HG03460 (cell line): ENCODE measurements at regions not wholly inside any gene's neighbourhood (a gene's known extent, or its start where the extent isn't known, plus 50 kb on each side); places are given as distances from the start of the nearest gene placed in this dataset.
"Not testable (repeated sequence)": the region's sequence is repeated elsewhere in the genome, so short reads cannot be mapped to it uniquely, and the experiment has no call there.

Source experiments
- ATAC-seq: cut with Tn5 transposase; IDR thresholded peaks from one replicate; pipeline ENCODE4 v1.9.1; 2021; ENCODE audit not compliant: unreplicated experiment

DNA sequence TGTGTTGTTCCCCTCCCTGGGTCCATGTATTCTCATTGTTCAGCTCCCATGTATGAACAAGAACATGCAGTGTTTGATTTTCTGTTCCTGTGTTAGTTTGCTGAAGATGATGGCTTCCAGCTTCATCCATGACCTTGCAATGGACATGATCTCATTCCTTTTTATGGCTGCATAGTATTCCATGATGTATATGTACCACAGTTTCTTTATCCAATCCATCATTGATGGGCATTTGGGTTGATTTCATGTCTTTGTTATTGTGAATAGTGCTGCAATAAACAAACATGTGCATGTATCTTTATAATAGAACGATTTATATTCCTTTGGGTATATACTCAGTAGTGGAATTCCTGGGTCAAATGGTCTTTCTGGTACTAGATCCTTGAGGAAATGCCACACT lies 65.1 kb upstream of the SLC13A1 start:
- not testable (repeated sequence) for ATAC-seq

DNA sequence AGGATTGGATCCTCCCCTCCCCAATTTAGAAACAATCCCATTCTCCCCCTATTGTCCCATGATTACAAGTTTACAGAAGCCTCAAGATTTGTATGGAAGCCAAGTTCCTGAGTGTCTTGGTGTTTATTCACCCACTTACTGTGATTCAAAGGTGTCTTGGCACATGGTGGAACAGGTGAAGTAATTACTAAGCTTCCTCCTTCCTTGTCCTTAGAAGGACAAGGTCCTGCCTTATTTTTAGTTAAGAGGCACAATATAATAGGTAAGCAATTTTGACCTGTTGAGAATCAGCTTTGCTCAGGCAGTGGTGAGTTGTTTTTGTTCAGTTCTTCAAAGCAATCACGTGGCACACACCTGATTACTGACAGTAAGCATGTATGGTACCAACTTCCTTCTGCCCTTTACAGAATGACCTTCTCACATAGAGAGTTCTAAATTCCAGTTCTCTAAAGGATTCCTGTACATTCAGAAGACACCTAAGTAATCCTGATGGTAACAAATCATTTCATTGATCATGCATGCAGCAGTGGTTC lies 60.7 kb upstream of the SLC13A1 start:
- no peak for ATAC-seq

DNA sequence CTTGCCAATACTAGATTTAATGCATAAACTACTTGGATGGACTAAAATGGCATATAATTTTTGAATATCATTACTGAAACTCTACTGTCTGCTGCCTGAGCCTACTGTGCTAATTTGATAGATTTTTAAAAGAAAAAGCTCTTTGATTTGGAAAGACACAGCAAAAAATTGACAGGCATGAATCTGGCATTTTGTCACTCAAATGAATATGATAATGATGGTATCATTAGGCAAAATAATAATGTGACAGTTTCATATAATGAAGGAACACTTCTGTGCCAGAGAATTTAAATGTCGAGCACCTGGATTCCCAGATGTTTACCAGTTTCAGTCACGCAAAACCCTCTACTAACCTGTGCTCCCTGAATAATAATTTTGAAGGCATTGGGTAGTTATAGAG lies 60.0 kb upstream of the SLC13A1 start:
- ATAC-seq = no peak
